ENCODE measurements at regions not wholly inside any gene's neighbourhood (a gene's known extent, or its start where the extent isn't known, plus 50 kb on each side); places are given as distances from the start of the nearest gene placed in this dataset.

DNA sequence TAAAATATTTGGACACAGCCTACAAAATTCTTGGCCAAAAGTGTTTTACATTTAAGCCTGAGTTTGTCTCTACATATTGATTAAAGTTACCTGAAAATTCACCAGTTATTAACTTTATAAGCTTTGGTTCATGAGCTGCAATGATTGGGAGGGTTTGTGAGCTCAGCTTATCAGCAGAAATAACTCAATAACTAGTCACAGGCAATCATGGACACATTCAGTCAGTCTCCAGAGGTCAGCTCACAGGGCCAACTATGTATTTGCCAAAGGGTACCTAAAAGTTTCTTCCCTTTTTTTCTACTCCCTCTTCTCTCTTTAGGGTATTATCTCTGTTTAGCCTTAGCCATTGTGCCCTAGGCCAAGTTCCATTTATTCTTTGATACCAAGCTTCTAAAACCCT, 145.9 kb downstream of the ZPLD1 start:
- TF ChIP-seq, protein P1, sequence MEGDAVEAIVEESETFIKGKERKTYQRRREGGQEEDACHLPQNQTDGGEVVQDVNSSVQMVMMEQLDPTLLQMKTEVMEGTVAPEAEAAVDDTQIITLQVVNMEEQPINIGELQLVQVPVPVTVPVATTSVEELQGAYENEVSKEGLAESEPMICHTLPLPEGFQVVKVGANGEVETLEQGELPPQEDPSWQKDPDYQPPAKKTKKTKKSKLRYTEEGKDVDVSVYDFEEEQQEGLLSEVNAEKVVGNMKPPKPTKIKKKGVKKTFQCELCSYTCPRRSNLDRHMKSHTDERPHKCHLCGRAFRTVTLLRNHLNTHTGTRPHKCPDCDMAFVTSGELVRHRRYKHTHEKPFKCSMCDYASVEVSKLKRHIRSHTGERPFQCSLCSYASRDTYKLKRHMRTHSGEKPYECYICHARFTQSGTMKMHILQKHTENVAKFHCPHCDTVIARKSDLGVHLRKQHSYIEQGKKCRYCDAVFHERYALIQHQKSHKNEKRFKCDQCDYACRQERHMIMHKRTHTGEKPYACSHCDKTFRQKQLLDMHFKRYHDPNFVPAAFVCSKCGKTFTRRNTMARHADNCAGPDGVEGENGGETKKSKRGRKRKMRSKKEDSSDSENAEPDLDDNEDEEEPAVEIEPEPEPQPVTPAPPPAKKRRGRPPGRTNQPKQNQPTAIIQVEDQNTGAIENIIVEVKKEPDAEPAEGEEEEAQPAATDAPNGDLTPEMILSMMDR (IDR thresholded peaks at IDR 0.05) = no peak
- TF ChIP-seq POLR2A (IDR thresholded peaks at IDR 0.05) = no peak
